HG02943 (cell line): ENCODE measurements at regions not wholly inside any gene's neighbourhood (a gene's known extent, or its start where the extent isn't known, plus 50 kb on each side); places are given as distances from the start of the nearest gene placed in this dataset.

Experiments used
- ATAC-seq: cut with Tn5 transposase; IDR thresholded peaks from one replicate; pipeline ENCODE4 v1.9.1; 2021; ENCODE audit warnings: mild to moderate bottlenecking, low read depth, moderate library complexity; ENCODE audit not compliant: unreplicated experiment

- ATAC-seq = no peak
Measured at GRCh38 chr5:109944461-109944860, 254.7 kb downstream of the MAN2A1 start.

GRCh38 chr5:109945097-109945678 lies 255.5 kb downstream of the MAN2A1 start:
- ATAC-seq = no peak

GRCh38 chr5:109945723-109946480 lies 256.2 kb downstream of the MAN2A1 start:
- ATAC-seq = no peak

GRCh38 chr5:109946610-109947009 lies 256.9 kb downstream of the MAN2A1 start:
- no peak for ATAC-seq

- ATAC-seq = no peak
Measured at GRCh38 chr5:109947667-109948066, 257.9 kb downstream of the MAN2A1 start.

GRCh38 chr5:109950634-109951033 lies 260.9 kb downstream of the MAN2A1 start:
- no peak for ATAC-seq

GRCh38 chr5:109951348-109951747 lies 261.6 kb downstream of the MAN2A1 start:
- no peak for ATAC-seq

GRCh38 chr5:109951758-109952157 lies 262.0 kb downstream of the MAN2A1 start:
- no peak for ATAC-seq

- ATAC-seq = no peak
Measured at GRCh38 chr5:109953761-109954160, 264.0 kb downstream of the MAN2A1 start.

GRCh38 chr5:109956884-109957283 lies 267.2 kb downstream of the MAN2A1 start:
- no peak for ATAC-seq

- ATAC-seq = no peak
Measured at GRCh38 chr5:109958082-109958481, 268.4 kb downstream of the MAN2A1 start.

GRCh38 chr5:109959652-109960051 lies 269.9 kb downstream of the MAN2A1 start:
- no peak for ATAC-seq

GRCh38 chr5:109961751-109962150 lies 272.0 kb downstream of the MAN2A1 start:
- ATAC-seq = no peak

GRCh38 chr5:109962882-109963603 lies 273.3 kb downstream of the MAN2A1 start:
- no peak for ATAC-seq

- no peak for ATAC-seq
Measured at GRCh38 chr5:109964136-109964535, 274.4 kb downstream of the MAN2A1 start.

GRCh38 chr5:109965634-109966033 lies 275.9 kb downstream of the MAN2A1 start:
- no peak for ATAC-seq

GRCh38 chr5:109971968-109972367 lies 282.2 kb downstream of the MAN2A1 start:
- ATAC-seq = no peak

- ATAC-seq = no peak
Measured at GRCh38 chr5:109981979-109982378, 292.3 kb downstream of the MAN2A1 start.

- no peak for ATAC-seq
Measured at GRCh38 chr5:109982966-109983534, 293.3 kb downstream of the MAN2A1 start.

GRCh38 chr5:109986726-109987125 lies 297.0 kb downstream of the MAN2A1 start:
- ATAC-seq = no peak

- no peak for ATAC-seq
Measured at GRCh38 chr5:109987355-109987754, 297.6 kb downstream of the MAN2A1 start.
